Keratinocyte (primary cell): ENCODE measurements at regions not wholly inside any gene's neighbourhood (a gene's known extent, or its start where the extent isn't known, plus 50 kb on each side); places are given as distances from the start of the nearest gene placed in this dataset.

Experiments
- DNase-seq: peaks from one replicate; pipeline ENCODE4 v3.0.0-alpha.2; 2011; ENCODE audit warnings: low read depth, missing footprints, low spot score
- FAIRE-seq: peaks from 2 replicates; lab custom pipeline; 2011; peaks lifted over from hg19 to GRCh38; lab: Jason Lieb, UNC
- H2AFZ ChIP-seq: 2 replicates; pipeline ENCODE4 v1.6.0; 2012; ENCODE audit warnings: low read length, control low read depth, inconsistent platforms; ENCODE audit not compliant: control insufficient read depth
- H3K27ac ChIP-seq: 2 replicates; pipeline ENCODE4 v1.5.1; 2011; ENCODE audit warnings: low read length; ENCODE audit not compliant: control insufficient read depth, insufficient read depth
- H3K27me3 ChIP-seq: 3 replicates; pipeline ENCODE4 v1.6.0; 2011; ENCODE audit warnings: low read length; ENCODE audit not compliant: control insufficient read depth, insufficient read depth; ENCODE audit errors: extremely low read depth
- H3K36me3 ChIP-seq, 2 experiments: 2 replicates in 1 of 2; 3 replicates in 1 of 2; pipeline ENCODE4 v1.5.1; 2011; ENCODE audit warnings: low read length in 2 of 2, mild to moderate bottlenecking in 1 of 2; ENCODE audit not compliant: control insufficient read depth in 2 of 2, insufficient read depth in 2 of 2; ENCODE audit errors: extremely low read depth in 1 of 2
- H3K4me1 ChIP-seq: 3 replicates; pipeline ENCODE4 v1.5.1; 2011; ENCODE audit warnings: low read length; ENCODE audit not compliant: control insufficient read depth, insufficient read depth; ENCODE audit errors: extremely low read depth
- H3K4me2 ChIP-seq: 3 replicates; pipeline ENCODE4 v1.6.0; 2011; ENCODE audit warnings: low read depth, low read length; ENCODE audit not compliant: control insufficient read depth, insufficient read depth; ENCODE audit errors: extremely low read depth
- H3K4me3 ChIP-seq, 3 experiments: fragments of 200-600 bp in 1 of 3; sonication (generic) in 1 of 3; 2 replicates in 2 of 3; 3 replicates in 1 of 3; pipeline ENCODE4 v1.5.1; 2011 to 2016; ENCODE audit warnings: low read length in 3 of 3, mild to moderate bottlenecking in 3 of 3, control low read depth in 2 of 3, inconsistent platforms in 1 of 3, low read depth in 1 of 3, mixed read lengths in 1 of 3, mixed run types in 1 of 3, moderate library complexity in 1 of 3; ENCODE audit not compliant: control insufficient read depth in 2 of 3, insufficient read depth in 2 of 3; ENCODE audit errors: extremely low read depth in 1 of 3
- H3K79me2 ChIP-seq: 2 replicates; pipeline ENCODE4 v1.6.0; 2012; ENCODE audit warnings: low read length; ENCODE audit not compliant: control insufficient read depth, insufficient read depth
- H3K9ac ChIP-seq: 3 replicates; pipeline ENCODE4 v1.6.0; 2011; ENCODE audit warnings: low read length; ENCODE audit not compliant: control insufficient read depth, insufficient read depth; ENCODE audit errors: extremely low read depth
- H3K9me1 ChIP-seq: 3 replicates; pipeline ENCODE4 v1.6.0; 2011; ENCODE audit warnings: low read length; ENCODE audit not compliant: control insufficient read depth, insufficient read depth; ENCODE audit errors: extremely low read depth
- H3K9me3 ChIP-seq: 2 replicates; pipeline ENCODE4 v1.5.1; 2012; ENCODE audit warnings: low read depth, low read length; ENCODE audit not compliant: control insufficient read depth
- H4K20me1 ChIP-seq: 3 replicates; pipeline ENCODE4 v1.6.0; 2011; ENCODE audit warnings: low read length; ENCODE audit not compliant: control insufficient read depth, insufficient read depth; ENCODE audit errors: extremely low read depth
- EZH2 ChIP-seq: IDR thresholded peaks from one replicate; pipeline ENCODE4 v1.6.1; 2012; ENCODE audit warnings: inconsistent platforms, mild to moderate bottlenecking, low read length, moderate library complexity
- dilution Hi-C: fragments of 300-500 bp; cut with MboI; formaldehyde crosslinking; loops from one replicate; pipeline ENCODE4 v1.7.0; 2020; ENCODE audit warnings: low sequenced_read_pairs; ENCODE audit not compliant: extremely low pct_ligation_motif_present
- TF ChIP-seq, protein P1 (sequence below), 3 experiments: IDR thresholded peaks in 1 of 3; conservative IDR thresholded peaks in 1 of 3; optimal IDR thresholded peaks in 1 of 3; 2 replicates in 2 of 3; 3 replicates in 1 of 3; pipeline versions ENCODE3 to v1.5.1; 2011; ENCODE audit warnings: low read length in 3 of 3, mild to moderate bottlenecking in 3 of 3, moderate library complexity in 2 of 3, control low read depth in 1 of 3, inconsistent platforms in 1 of 3; ENCODE audit not compliant: insufficient read depth in 2 of 3; ENCODE audit errors: extremely low read depth in 1 of 3

DNA sequence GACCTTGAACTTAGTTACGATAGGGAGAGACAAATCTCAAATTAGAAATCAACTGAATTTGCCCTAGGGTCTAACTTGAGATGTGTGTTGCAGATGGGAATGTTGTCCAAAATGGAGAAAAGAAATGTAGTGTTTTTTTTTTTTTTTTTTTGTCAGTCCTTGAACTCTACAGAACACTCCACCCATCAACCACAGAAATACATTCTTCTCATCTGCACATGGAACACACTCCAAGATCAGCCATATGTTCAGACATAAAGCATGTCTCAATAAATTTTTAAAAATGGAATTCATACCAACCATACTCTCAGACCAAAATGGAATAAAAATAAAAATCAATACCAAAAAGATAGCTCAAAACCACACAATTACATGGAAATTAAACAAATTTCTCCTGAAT lies 526.5 kb downstream of the FBXO15 start:
- no peak for TF ChIP-seq EZH2
- TF ChIP-seq, protein P1, sequence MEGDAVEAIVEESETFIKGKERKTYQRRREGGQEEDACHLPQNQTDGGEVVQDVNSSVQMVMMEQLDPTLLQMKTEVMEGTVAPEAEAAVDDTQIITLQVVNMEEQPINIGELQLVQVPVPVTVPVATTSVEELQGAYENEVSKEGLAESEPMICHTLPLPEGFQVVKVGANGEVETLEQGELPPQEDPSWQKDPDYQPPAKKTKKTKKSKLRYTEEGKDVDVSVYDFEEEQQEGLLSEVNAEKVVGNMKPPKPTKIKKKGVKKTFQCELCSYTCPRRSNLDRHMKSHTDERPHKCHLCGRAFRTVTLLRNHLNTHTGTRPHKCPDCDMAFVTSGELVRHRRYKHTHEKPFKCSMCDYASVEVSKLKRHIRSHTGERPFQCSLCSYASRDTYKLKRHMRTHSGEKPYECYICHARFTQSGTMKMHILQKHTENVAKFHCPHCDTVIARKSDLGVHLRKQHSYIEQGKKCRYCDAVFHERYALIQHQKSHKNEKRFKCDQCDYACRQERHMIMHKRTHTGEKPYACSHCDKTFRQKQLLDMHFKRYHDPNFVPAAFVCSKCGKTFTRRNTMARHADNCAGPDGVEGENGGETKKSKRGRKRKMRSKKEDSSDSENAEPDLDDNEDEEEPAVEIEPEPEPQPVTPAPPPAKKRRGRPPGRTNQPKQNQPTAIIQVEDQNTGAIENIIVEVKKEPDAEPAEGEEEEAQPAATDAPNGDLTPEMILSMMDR (optimal IDR thresholded peaks at IDR 0.05 in 1 of 3, IDR thresholded peaks at IDR 0.05 in 1 of 3, conservative IDR thresholded peaks at IDR 0.05 in 1 of 3; ENCODE audit: extremely low read depth in 1 of 3, insufficient read depth in 2 of 3, low read length in 3 of 3) = no peak
- H3K9me3 ChIP-seq = no peaks in the 10 kb centered on the region
- H3K36me3 ChIP-seq = no peaks in the 10 kb centered on the region
- H3K9ac ChIP-seq = no peak overlapping the region
- no peaks in the 10 kb centered on the region for H3K9me1 ChIP-seq
- no peak for FAIRE-seq
- no peak overlapping the region for H3K4me2 ChIP-seq
- H3K4me1 ChIP-seq = peaks cover 9% of the 10 kb centered on the region
- no peak overlapping the region for H3K4me3 ChIP-seq
- dilution Hi-C loops = no loop called here
- DNase-seq = no peak
- no peaks in the 10 kb centered on the region for H4K20me1 ChIP-seq
- no peaks in the 10 kb centered on the region for H3K27me3 ChIP-seq
- H3K27ac ChIP-seq = no peak overlapping the region
- no peaks in the 10 kb centered on the region for H3K79me2 ChIP-seq
- no peak overlapping the region for H2AFZ ChIP-seq

DNA sequence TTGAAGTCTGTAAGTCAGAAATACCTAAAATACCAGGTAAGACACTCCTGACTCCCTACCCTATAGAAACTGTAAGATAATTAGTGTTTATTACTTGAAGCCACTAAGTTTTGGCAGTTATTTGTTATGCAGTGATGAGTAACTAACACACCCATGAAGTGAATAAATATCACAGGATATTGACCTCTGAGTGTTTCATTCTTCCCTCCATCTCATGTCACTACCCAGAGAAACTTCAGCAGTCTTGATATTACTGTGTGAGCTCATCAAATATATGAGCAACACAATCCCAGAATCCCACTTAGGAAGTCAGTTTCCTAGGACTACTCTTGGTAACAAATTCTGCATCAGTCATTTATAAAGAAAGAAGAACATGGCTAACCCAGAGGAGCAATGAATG lies 529.7 kb downstream of the FBXO15 start:
- TF ChIP-seq EZH2 = no peak
- TF ChIP-seq, protein P1 (optimal IDR thresholded peaks at IDR 0.05 in 1 of 3, IDR thresholded peaks at IDR 0.05 in 1 of 3, conservative IDR thresholded peaks at IDR 0.05 in 1 of 3; ENCODE audit: extremely low read depth in 1 of 3, insufficient read depth in 2 of 3, low read length in 3 of 3) = no peak
- Histone ChIP-seq H4K20me1 (no peaks in the 10 kb centered on the region), H3K4me3 (no peak overlapping the region), H3K27ac (no peak overlapping the region), H3K9ac (no peak overlapping the region), H3K79me2 (no peaks in the 10 kb centered on the region), H3K4me1 (peaks cover 38% of the 10 kb centered on the region), H3K27me3 (no peaks in the 10 kb centered on the region), H2AFZ (no peak overlapping the region), H3K4me2 (no peak overlapping the region), H3K9me1 (no peaks in the 10 kb centered on the region), H3K36me3 (no peaks in the 10 kb centered on the region), H3K9me3 (no peaks in the 10 kb centered on the region)
- FAIRE-seq = peak; percentile 41
- DNase-seq = no peak
- dilution Hi-C loops = no loop called here
